Endothelial cell (in vitro differentiated cells): ENCODE measurements at regions not wholly inside any gene's neighbourhood (a gene's known extent, or its start where the extent isn't known, plus 50 kb on each side); places are given as distances from the start of the nearest gene placed in this dataset.

Source experiments
- DNase-seq: peaks from one replicate; pipeline ENCODE4 v3.0.0; 2021; ENCODE audit warnings: low spot score
- H3K27ac Mint-ChIP-seq: one replicate; pipeline ENCODE4 v1.8.0; 2021; ENCODE audit warnings: mixed read lengths, inconsistent platforms; ENCODE audit not compliant: unreplicated experiment
- H3K27me3 Mint-ChIP-seq: one replicate; pipeline ENCODE4 v1.8.0; 2021; ENCODE audit warnings: mild to moderate bottlenecking, moderate library complexity, mixed read lengths, inconsistent platforms; ENCODE audit not compliant: unreplicated experiment
- H3K36me3 Mint-ChIP-seq: one replicate; pipeline ENCODE4 v1.8.0; 2021; ENCODE audit warnings: mild to moderate bottlenecking, low read depth, mixed read lengths, inconsistent platforms; ENCODE audit not compliant: unreplicated experiment
- H3K4me1 Mint-ChIP-seq: one replicate; pipeline ENCODE4 v1.8.0; 2021; ENCODE audit warnings: mild to moderate bottlenecking, mixed read lengths, inconsistent platforms; ENCODE audit not compliant: unreplicated experiment
- H3K4me3 Mint-ChIP-seq: one replicate; pipeline ENCODE4 v1.8.0; 2021; ENCODE audit warnings: mild to moderate bottlenecking, mixed read lengths, inconsistent platforms; ENCODE audit not compliant: unreplicated experiment
- H3K9me3 Mint-ChIP-seq: one replicate; pipeline ENCODE4 v1.8.0; 2021; ENCODE audit warnings: mixed read lengths, inconsistent platforms; ENCODE audit not compliant: unreplicated experiment
- CTCF ChIP-seq: fragments of 200-600 bp; sonication (generic); IDR thresholded peaks from one replicate; pipeline ENCODE4 v1.5.0; 2021; ENCODE audit warnings: antibody characterized with exemption; ENCODE audit not compliant: unreplicated experiment

GRCh38 chr18:7170292-7170691 lies 52.7 kb upstream of the LAMA1 start:
- Mint-ChIP-seq H3K9me3 (no peaks in the 10 kb centered on the region), H3K4me3 (no peak overlapping the region), H3K4me1 (no peaks in the 10 kb centered on the region), H3K27me3 (peaks cover 4% of the 10 kb centered on the region), H3K36me3 (no peaks in the 10 kb centered on the region), H3K27ac (no peak overlapping the region)
- TF ChIP-seq CTCF, result no peak
- DNase-seq, result no peak

- Mint-ChIP-seq H3K36me3 (no peaks in the 10 kb centered on the region), H3K4me3 (no peak overlapping the region), H3K27ac (no peak overlapping the region), H3K4me1 (no peaks in the 10 kb centered on the region), H3K27me3 (peaks cover 4% of the 10 kb centered on the region), H3K9me3 (no peaks in the 10 kb centered on the region)
- TF ChIP-seq CTCF, result no peak
- DNase-seq, result no peak
These were observed 52.0 kb upstream of the LAMA1 start for GRCh38 chr18:7169601-7170000.

- Mint-ChIP-seq H3K27me3 (peaks cover 4% of the 10 kb centered on the region), H3K9me3 (no peaks in the 10 kb centered on the region), H3K4me1 (no peaks in the 10 kb centered on the region), H3K36me3 (no peaks in the 10 kb centered on the region), H3K27ac (no peak overlapping the region), H3K4me3 (no peak overlapping the region)
- no peak for DNase-seq
- TF ChIP-seq CTCF, result no peak
These were observed 50.8 kb upstream of the LAMA1 start for GRCh38 chr18:7168408-7168807.
